Kidney epithelial cell (primary cell): ENCODE measurements at regions not wholly inside any gene's neighbourhood (a gene's known extent, or its start where the extent isn't known, plus 50 kb on each side); places are given as distances from the start of the nearest gene placed in this dataset.

Experiments used
- DNase-seq: peaks from one replicate; pipeline ENCODE4 v3.0.0-alpha.2; 2010; ENCODE audit warnings: low read depth
- H3K27me3 ChIP-seq: 2 replicates; pipeline ENCODE4 v1.6.0; 2011; ENCODE audit warnings: low read length; ENCODE audit not compliant: control insufficient read depth, insufficient read depth
- H3K36me3 ChIP-seq: 2 replicates; pipeline ENCODE4 v1.5.1; 2011; ENCODE audit warnings: low read length; ENCODE audit not compliant: control insufficient read depth, insufficient read depth
- H3K4me3 ChIP-seq: 2 replicates; pipeline ENCODE4 v1.5.1; 2011; ENCODE audit warnings: low read depth, mild to moderate bottlenecking, control low read depth, low read length
- TF ChIP-seq, protein P1 (sequence below): IDR thresholded peaks from 2 replicates; pipeline ENCODE4 v1.5.1; 2011; ENCODE audit warnings: mild to moderate bottlenecking, moderate library complexity, low read length, control low read depth, inconsistent platforms; ENCODE audit not compliant: insufficient read depth, poor library complexity, severe bottlenecking

DNA sequence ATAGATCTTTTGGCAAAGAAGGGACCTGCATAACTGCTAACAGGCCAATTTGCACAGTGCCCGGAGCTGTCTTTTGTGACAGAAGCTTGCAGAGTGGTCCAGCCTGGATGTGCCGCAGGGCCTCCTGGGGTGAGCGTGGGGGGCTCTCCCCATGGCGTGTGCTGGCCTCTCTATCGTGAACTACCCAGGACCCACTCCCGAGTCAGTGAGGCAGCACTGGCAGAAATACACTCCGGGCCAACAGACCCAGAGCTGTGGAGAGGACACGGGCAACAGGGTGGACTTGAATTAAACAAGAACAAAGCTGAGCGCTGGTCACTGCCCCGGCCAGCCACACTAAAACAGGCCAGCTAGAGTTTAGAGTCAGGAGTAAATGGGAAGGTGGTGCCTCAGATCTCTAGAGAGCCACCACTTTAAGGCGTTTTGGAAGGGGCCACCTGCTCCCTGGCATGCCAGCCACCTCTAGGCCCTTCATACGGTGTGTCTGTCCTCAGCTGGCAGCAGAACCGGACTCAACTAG is 152.1 kb downstream of the KLF13 start:
- no peak for DNase-seq
- Histone ChIP-seq H3K36me3 (no peaks in the 10 kb centered on the region), H3K4me3 (no peak overlapping the region), H3K27me3 (peaks cover 17% of the 10 kb centered on the region)
- TF ChIP-seq, protein P1, sequence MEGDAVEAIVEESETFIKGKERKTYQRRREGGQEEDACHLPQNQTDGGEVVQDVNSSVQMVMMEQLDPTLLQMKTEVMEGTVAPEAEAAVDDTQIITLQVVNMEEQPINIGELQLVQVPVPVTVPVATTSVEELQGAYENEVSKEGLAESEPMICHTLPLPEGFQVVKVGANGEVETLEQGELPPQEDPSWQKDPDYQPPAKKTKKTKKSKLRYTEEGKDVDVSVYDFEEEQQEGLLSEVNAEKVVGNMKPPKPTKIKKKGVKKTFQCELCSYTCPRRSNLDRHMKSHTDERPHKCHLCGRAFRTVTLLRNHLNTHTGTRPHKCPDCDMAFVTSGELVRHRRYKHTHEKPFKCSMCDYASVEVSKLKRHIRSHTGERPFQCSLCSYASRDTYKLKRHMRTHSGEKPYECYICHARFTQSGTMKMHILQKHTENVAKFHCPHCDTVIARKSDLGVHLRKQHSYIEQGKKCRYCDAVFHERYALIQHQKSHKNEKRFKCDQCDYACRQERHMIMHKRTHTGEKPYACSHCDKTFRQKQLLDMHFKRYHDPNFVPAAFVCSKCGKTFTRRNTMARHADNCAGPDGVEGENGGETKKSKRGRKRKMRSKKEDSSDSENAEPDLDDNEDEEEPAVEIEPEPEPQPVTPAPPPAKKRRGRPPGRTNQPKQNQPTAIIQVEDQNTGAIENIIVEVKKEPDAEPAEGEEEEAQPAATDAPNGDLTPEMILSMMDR: no peak

- Histone ChIP-seq H3K27me3 (peaks cover 33% of the 10 kb centered on the region), H3K4me3 (no peak overlapping the region), H3K36me3 (no peaks in the 10 kb centered on the region)
- no peak for DNase-seq
- TF ChIP-seq, protein P1: no peak
Measured at GRCh38 chr15:31480356-31481025, 153.9 kb downstream of the KLF13 start.

DNA sequence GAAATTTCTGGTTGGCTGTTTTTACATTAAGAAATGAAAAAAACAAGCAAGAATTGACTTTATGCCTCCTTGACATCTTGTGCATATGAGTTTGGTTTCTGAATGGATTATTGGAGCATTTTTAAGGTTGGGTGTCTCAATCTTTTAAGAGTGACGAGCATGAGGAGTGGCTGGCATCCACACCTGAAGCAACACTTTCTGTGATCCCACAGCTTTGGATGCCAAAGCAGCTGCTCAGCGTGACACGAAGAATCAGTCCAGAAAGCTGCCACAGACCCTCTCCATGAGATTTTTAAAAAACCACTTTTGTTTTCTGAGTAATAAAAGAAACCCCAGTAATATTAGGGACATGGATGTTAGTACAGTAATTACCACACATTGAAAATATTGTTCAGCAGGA is 154.5 kb downstream of the KLF13 start:
- Histone ChIP-seq H3K4me3 (no peak overlapping the region), H3K27me3 (peaks cover 37% of the 10 kb centered on the region), H3K36me3 (no peaks in the 10 kb centered on the region)
- no peak for DNase-seq
- TF ChIP-seq, protein P1: no peak

GRCh38 chr15:31482122-31482922 is 155.7 kb downstream of the KLF13 start:
- no peak for DNase-seq
- TF ChIP-seq, protein P1: no peak
- Histone ChIP-seq H3K36me3 (no peaks in the 10 kb centered on the region), H3K27me3 (peaks cover 47% of the 10 kb centered on the region), H3K4me3 (no peak overlapping the region)

DNA sequence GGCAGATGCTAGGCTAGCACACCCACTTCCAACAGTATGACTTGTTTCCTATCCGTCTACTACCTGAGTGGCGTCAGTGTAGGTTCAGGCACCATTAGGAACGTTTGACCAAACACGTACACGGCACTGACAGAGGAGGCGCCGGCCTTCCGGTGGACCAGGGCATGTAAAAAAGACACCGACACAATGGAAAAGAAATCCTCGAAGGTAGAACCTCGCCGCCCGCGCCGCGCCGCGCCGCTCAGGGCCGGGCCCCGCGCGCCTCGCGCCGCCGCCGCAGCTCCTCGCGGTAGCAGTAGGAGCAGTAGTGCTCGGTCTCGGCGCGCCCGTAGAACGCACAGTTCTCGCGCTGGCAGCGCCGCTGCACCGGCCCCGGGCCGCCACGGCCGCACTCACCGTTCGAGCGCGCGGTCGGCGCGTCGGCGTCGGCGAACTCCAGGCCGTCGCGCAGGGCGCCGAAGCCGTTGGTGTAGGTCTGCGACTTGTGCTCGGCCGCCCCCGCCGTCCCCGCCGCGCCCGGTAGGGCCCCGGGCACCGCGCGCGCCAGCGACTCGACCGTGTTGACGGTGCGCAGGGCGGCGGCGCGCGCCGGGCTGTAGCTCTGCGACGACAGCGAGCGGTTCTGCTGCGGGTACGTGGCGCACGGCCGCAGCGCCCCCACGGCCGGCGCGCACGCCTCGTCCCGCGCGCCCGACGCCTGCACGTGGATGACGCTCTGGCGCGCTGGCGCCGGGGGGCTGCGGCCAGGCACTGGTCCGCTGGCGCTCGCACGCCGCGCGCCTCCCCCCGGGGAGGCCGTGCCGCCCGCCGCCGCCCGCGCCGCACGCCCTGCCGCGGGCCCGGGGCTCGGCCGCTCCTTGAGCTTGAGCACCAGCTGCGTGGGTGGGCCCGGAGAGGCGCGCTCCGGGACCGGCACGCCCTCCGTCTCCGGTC is 156.7 kb downstream of the KLF13 start:
- no peaks in the 10 kb centered on the region for H3K36me3 ChIP-seq
- H3K4me3 ChIP-seq: no peak overlapping the region
- TF ChIP-seq, protein P1: no peak

More for the DNA sequence above, 156.7 kb downstream of the KLF13 start:
- peaks cover 47% of the 10 kb centered on the region for H3K27me3 ChIP-seq
- no peak for DNase-seq
